K562 (cell line): ENCODE measurements at regions not wholly inside any gene's neighbourhood (a gene's known extent, or its start where the extent isn't known, plus 50 kb on each side); places are given as distances from the start of the nearest gene placed in this dataset.

Source experiments
- ATAC-seq: fragments of 200-7000 bp; cut with Tn5 transposase; 3 replicates; pipeline ENCODE4 v1.9.1; 2020; ENCODE audit warnings: moderate library complexity
- BruUV-seq: library from RNA; stranded (reverse); fragments of 400-500 nt; replicated peaks from 2 replicates; lab custom pipeline; 2021; lab: Mats Ljungman, UMichigan
- CTCF ChIA-PET: fragments of 300-600 bp; formaldehyde crosslinking; extraction: SDS; loops from one replicate; lab custom pipeline; 2021; ENCODE audit warnings: low intra/inter-chr PET ratio; lab: Yijun Ruan, JAX
- POLR2A ChIA-PET: fragments of 300-600, 350-650 bp; sonication (Branson Sonifier 250); formaldehyde crosslinking; extraction: SDS; loops from one replicate; lab custom pipeline; 2021; ENCODE audit warnings: antibody characterized with exemption, inconsistent platforms; lab: Yijun Ruan, JAX
- DNase-seq, 4 experiments: peaks; one replicate each; pipeline versions ENCODE4 v3.0.0 to v3.0.0-alpha.2; 2011 to 2018; ENCODE audit warnings: low spot score in 3 of 4, mixed read lengths in 3 of 4; ENCODE audit errors: extremely low read depth in 1 of 4
- FAIRE-seq: peaks from 2 replicates; lab custom pipeline; 2011; peaks lifted over from hg19 to GRCh38; lab: Jason Lieb, UNC
- H2AFZ ChIP-seq: 2 replicates; pipeline ENCODE4 v1.6.0; 2011; ENCODE audit warnings: low read depth, low read length, control low read depth, inconsistent platforms
- H3K27ac ChIP-seq: fragments of 200-600 bp; 3 replicates; pipeline ENCODE4 v1.8.0; 2011; ENCODE audit warnings: low read depth, mild to moderate bottlenecking, control low read depth, inconsistent platforms, low read length, moderate library complexity, mixed read lengths; ENCODE audit errors: extremely low read depth
- H3K27me3 ChIP-seq, 2 experiments: fragments of 300-600 bp in 1 of 2; 2 replicates in 1 of 2; 3 replicates in 1 of 2; pipeline versions ENCODE4 v1.6.0 to v1.8.0; 2011; ENCODE audit warnings: inconsistent platforms in 2 of 2, low read length in 2 of 2, mild to moderate bottlenecking in 1 of 2, mixed read lengths in 1 of 2, moderate library complexity in 1 of 2; ENCODE audit not compliant: control insufficient read depth in 2 of 2, insufficient read depth in 2 of 2
- H3K36me3 ChIP-seq: fragments of 300-600 bp; 3 replicates; pipeline ENCODE4 v1.8.0; 2011; ENCODE audit warnings: mild to moderate bottlenecking, low read length, inconsistent platforms; ENCODE audit not compliant: control insufficient read depth, insufficient read depth
- H3K4me1 ChIP-seq, 2 experiments: fragments of 200-600 bp in 1 of 2; replicated peaks in 1 of 2; 2 replicates in 1 of 2; 3 replicates in 1 of 2; pipeline versions ENCODE4 v1.5.1 to v1.8.0; 2011; ENCODE audit warnings: inconsistent platforms in 2 of 2, low read length in 2 of 2, mild to moderate bottlenecking in 1 of 2, mixed read lengths in 1 of 2, moderate library complexity in 1 of 2; ENCODE audit not compliant: control insufficient read depth in 2 of 2, insufficient read depth in 2 of 2
- H3K4me2 ChIP-seq: 2 replicates; pipeline ENCODE4 v1.6.1; 2011; ENCODE audit warnings: low read length, control low read depth, inconsistent platforms, mixed read lengths; ENCODE audit not compliant: insufficient read depth
- H3K4me3 ChIP-seq: fragments of 200-600 bp; sonication (generic), shearing (Covaris generic); 2 replicates; pipeline ENCODE4 v1.5.1; 2016; ENCODE audit warnings: control low read depth, inconsistent platforms
- H3K79me2 ChIP-seq: fragments of 200-600 bp; 3 replicates; pipeline ENCODE4 v1.8.0; 2011; ENCODE audit warnings: low read length, inconsistent platforms; ENCODE audit not compliant: control insufficient read depth, insufficient read depth
- H3K9ac ChIP-seq, 2 experiments: 2 replicates each; pipeline versions ENCODE4 v1.6.0 to v1.6.1; 2011; ENCODE audit warnings: low read depth in 2 of 2, low read length in 2 of 2, control low read depth in 1 of 2, inconsistent platforms in 1 of 2, mild to moderate bottlenecking in 1 of 2, mixed read lengths in 1 of 2; ENCODE audit not compliant: insufficient read depth in 1 of 2
- H3K9me1 ChIP-seq: one replicate; pipeline ENCODE4 v1.6.0; 2011; ENCODE audit warnings: inconsistent platforms, mild to moderate bottlenecking, low read length, moderate library complexity; ENCODE audit not compliant: control insufficient read depth, insufficient read depth
- H3K9me3 ChIP-seq: replicated peaks from 2 replicates; pipeline ENCODE4 v1.5.1; 2011; ENCODE audit warnings: low read depth, low read length, inconsistent platforms; ENCODE audit not compliant: control insufficient read depth, insufficient read depth
- H4K20me1 ChIP-seq: replicated peaks from 2 replicates; pipeline ENCODE4 v1.6.1; 2011; ENCODE audit warnings: low read length, inconsistent platforms, mixed read lengths; ENCODE audit not compliant: control insufficient read depth, insufficient read depth
- BRF1 ChIP-seq: IDR thresholded peaks from 3 replicates; pipeline ENCODE4 v1.6.1; 2011; ENCODE audit warnings: borderline replicate concordance, mild to moderate bottlenecking; ENCODE audit not compliant: insufficient read length; ENCODE audit errors: extremely low read depth
- JUN ChIP-seq, 2 experiments: sonication (generic) in 1 of 2; formaldehyde crosslinking in 1 of 2; IDR thresholded peaks; 2 replicates each; pipeline versions ENCODE4 v1.6.1 to v1.8.0; 2012 to 2022; ENCODE audit warnings: borderline replicate concordance in 2 of 2, mild to moderate bottlenecking in 2 of 2, improper control_type of control experiment in 1 of 2, low read depth in 1 of 2, low read length in 1 of 2, missing genetic modification reagents in 1 of 2
- KDM1A ChIP-seq, 2 experiments: fragments of 450-650 bp; IDR thresholded peaks; 2 replicates each; pipeline ENCODE4 v1.6.1; 2016; ENCODE audit warnings: mild to moderate bottlenecking in 2 of 2
- KLF13 ChIP-seq: fragments of 450-650 bp; IDR thresholded peaks from 2 replicates; pipeline ENCODE4 v1.6.1; 2016; ENCODE audit warnings: missing genetic modification characterization, low read depth, mild to moderate bottlenecking, missing compliant biosample characterization, moderate library complexity, borderline replicate concordance
- MAZ ChIP-seq, 2 experiments: fragments of 450-650 bp in 1 of 2; sonication (generic) in 1 of 2; formaldehyde crosslinking; IDR thresholded peaks in 1 of 2; conservative IDR thresholded peaks in 1 of 2; 2 replicates each; pipeline versions ENCODE4 v1.4.0 to v1.5.0; 2020; ENCODE audit warnings: mild to moderate bottlenecking in 1 of 2, missing genetic modification reagents in 1 of 2
- PCBP2 ChIP-seq: fragments of 200-400 bp; formaldehyde crosslinking; IDR thresholded peaks from 2 replicates; pipeline ENCODE4 v1.6.1; 2018; ENCODE audit warnings: low read length, low read depth, mild to moderate bottlenecking, moderate library complexity; ENCODE audit not compliant: poor library complexity, severe bottlenecking
- SRSF7 ChIP-seq: fragments of 200-400 bp; formaldehyde crosslinking; optimal IDR thresholded peaks from 2 replicates; pipeline ENCODE3; 2017; ENCODE audit warnings: mild to moderate bottlenecking, low read depth, low read length
- TAF15 ChIP-seq: fragments of 200-400 bp; formaldehyde crosslinking; IDR thresholded peaks from 2 replicates; pipeline ENCODE4 v1.6.1; 2017; ENCODE audit warnings: mild to moderate bottlenecking, low read depth, low read length, moderate library complexity
- ZFP1 ChIP-seq: fragments of 450-650 bp; formaldehyde crosslinking; IDR thresholded peaks from 2 replicates; pipeline ENCODE4 v1.4.0; 2020; ENCODE audit warnings: mild to moderate bottlenecking, mixed read lengths
- ZNF263 ChIP-seq: sonication (generic); formaldehyde crosslinking; IDR thresholded peaks from 2 replicates; pipeline ENCODE4 v1.8.0; 2022; ENCODE audit warnings: mild to moderate bottlenecking, missing genetic modification reagents, borderline replicate concordance
- ZNF766 ChIP-seq: fragments of 200-800 bp; sonication (Bioruptor generic); conservative IDR thresholded peaks from 2 replicates; pipeline ENCODE4 v1.6.1; 2016; ENCODE audit warnings: missing genetic modification characterization, missing compliant biosample characterization
- in situ Hi-C: fragments of 300-500 bp; cut with MboI; formaldehyde crosslinking; loops from 4 replicates; pipeline ENCODE4 v1.15.0; 2018; ENCODE audit warnings: inconsistent platforms, mixed read lengths
- intact Hi-C: fragments of 100-400 bp; cut with micrococcal nuclease; formaldehyde crosslinking; loops from 2 replicates; pipeline ENCODE4 v1.14.2; 2022
- TF ChIP-seq, protein P1 (sequence below): IDR thresholded peaks from 3 replicates; pipeline ENCODE4 v1.6.1; 2011; ENCODE audit warnings: borderline replicate concordance, mild to moderate bottlenecking, moderate library complexity; ENCODE audit not compliant: insufficient read length; ENCODE audit errors: extremely low read depth
- TF ChIP-seq, protein P2 (sequence below): fragments of 250-450 bp; sonication (Bioruptor Pico); IDR thresholded peaks from 2 replicates; pipeline ENCODE4 v1.5.0; 2020; ENCODE audit warnings: mild to moderate bottlenecking, borderline replicate concordance
- TF ChIP-seq, protein P3 (sequence below): fragments of 450-650 bp; formaldehyde crosslinking; IDR thresholded peaks from 2 replicates; pipeline ENCODE4 v1.4.0; 2020; ENCODE audit warnings: mild to moderate bottlenecking, moderate library complexity

- TF ChIP-seq TAF15, result no peak
Measured at GRCh38 chr11:111062420-111062819, 183.1 kb upstream of the POU2AF2 start (continued).

DNA sequence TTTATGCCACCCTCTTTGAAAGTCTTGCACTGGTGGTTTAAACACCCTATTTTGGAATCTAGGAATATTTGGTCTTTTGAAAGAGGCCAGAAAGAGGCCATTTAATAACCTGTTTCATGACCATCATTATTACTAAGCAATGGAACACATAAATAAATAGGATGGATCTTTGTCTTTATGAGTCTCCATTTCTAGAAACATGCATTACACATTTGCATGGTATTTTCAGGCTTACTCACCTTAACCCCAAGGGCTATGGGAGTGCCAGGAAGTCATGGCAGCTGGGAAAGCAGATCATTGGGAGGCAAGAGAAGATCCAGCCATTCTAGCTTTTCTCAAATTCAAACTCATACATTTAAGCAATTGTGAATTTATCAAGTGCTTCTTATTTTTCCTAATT, 185.8 kb upstream of the POU2AF2 start:
- no peak for FAIRE-seq

More for the DNA sequence above, 185.8 kb upstream of the POU2AF2 start:
- ChIA-PET POLR2A (no interaction called here), CTCF (no interaction called here)
- Histone ChIP-seq H4K20me1 (no peaks in the 10 kb centered on the region), H3K9me3 (no peaks in the 10 kb centered on the region), H3K4me3 (no peak overlapping the region), H3K9me1 (no peaks in the 10 kb centered on the region), H3K79me2 (no peaks in the 10 kb centered on the region), H2AFZ (no peak overlapping the region), H3K36me3 (no peaks in the 10 kb centered on the region), H3K4me2 (no peak overlapping the region), H3K27me3 (no peaks in the 10 kb centered on the region), H3K9ac (no peak overlapping the region), H3K4me1 (no peaks in the 10 kb centered on the region), H3K27ac (no peak overlapping the region)
- no peak for ATAC-seq
- no peak for TF ChIP-seq SRSF7
- TF ChIP-seq KLF13 (tag), result no peak
- TF ChIP-seq ZNF766 (CRISPR knock-in tag), result no peak
- no peak for TF ChIP-seq PCBP2
- no peak for TF ChIP-seq JUN (IDR thresholded peaks at IDR 0.05; ENCODE audit: borderline replicate concordance, low read depth, low read length)
- TF ChIP-seq JUN (CRISPR knock-in tag; IDR thresholded peaks at IDR 0.05; ENCODE audit: borderline replicate concordance), result no peak
- TF ChIP-seq ZFP1 (CRISPR knock-in tag), result no peak
- TF ChIP-seq, protein P1, sequence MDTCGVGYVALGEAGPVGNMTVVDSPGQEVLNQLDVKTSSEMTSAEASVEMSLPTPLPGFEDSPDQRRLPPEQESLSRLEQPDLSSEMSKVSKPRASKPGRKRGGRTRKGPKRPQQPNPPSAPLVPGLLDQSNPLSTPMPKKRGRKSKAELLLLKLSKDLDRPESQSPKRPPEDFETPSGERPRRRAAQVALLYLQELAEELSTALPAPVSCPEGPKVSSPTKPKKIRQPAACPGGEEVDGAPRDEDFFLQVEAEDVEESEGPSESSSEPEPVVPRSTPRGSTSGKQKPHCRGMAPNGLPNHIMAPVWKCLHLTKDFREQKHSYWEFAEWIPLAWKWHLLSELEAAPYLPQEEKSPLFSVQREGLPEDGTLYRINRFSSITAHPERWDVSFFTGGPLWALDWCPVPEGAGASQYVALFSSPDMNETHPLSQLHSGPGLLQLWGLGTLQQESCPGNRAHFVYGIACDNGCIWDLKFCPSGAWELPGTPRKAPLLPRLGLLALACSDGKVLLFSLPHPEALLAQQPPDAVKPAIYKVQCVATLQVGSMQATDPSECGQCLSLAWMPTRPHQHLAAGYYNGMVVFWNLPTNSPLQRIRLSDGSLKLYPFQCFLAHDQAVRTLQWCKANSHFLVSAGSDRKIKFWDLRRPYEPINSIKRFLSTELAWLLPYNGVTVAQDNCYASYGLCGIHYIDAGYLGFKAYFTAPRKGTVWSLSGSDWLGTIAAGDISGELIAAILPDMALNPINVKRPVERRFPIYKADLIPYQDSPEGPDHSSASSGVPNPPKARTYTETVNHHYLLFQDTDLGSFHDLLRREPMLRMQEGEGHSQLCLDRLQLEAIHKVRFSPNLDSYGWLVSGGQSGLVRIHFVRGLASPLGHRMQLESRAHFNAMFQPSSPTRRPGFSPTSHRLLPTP, result no peak
- TF ChIP-seq, protein P2, sequence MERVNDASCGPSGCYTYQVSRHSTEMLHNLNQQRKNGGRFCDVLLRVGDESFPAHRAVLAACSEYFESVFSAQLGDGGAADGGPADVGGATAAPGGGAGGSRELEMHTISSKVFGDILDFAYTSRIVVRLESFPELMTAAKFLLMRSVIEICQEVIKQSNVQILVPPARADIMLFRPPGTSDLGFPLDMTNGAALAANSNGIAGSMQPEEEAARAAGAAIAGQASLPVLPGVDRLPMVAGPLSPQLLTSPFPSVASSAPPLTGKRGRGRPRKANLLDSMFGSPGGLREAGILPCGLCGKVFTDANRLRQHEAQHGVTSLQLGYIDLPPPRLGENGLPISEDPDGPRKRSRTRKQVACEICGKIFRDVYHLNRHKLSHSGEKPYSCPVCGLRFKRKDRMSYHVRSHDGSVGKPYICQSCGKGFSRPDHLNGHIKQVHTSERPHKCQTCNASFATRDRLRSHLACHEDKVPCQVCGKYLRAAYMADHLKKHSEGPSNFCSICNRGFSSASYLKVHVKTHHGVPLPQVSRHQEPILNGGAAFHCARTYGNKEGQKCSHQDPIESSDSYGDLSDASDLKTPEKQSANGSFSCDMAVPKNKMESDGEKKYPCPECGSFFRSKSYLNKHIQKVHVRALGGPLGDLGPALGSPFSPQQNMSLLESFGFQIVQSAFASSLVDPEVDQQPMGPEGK (CRISPR knock-in tag), result no peak
- TF ChIP-seq MAZ (CRISPR knock-in tag; conservative IDR thresholded peaks at IDR 0.05 in 1 of 2, IDR thresholded peaks at IDR 0.05 in 1 of 2), result no peak
- TF ChIP-seq ZNF263 (CRISPR knock-in tag), result no peak
- TF ChIP-seq, protein P3, sequence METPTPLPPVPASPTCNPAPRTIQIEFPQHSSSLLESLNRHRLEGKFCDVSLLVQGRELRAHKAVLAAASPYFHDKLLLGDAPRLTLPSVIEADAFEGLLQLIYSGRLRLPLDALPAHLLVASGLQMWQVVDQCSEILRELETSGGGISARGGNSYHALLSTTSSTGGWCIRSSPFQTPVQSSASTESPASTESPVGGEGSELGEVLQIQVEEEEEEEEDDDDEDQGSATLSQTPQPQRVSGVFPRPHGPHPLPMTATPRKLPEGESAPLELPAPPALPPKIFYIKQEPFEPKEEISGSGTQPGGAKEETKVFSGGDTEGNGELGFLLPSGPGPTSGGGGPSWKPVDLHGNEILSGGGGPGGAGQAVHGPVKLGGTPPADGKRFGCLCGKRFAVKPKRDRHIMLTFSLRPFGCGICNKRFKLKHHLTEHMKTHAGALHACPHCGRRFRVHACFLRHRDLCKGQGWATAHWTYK (CRISPR knock-in tag), result no peak
- no peak for TF ChIP-seq BRF1
- TF ChIP-seq KDM1A (IDR thresholded peaks at IDR 0.05), result no peak
- no peak for DNase-seq
- in situ Hi-C loops (no loop called here), intact Hi-C loops (no loop called here)
- no TSS peak for BruUV-seq
